ENCODE measurements at regions not wholly inside any gene's neighbourhood (a gene's known extent, or its start where the extent isn't known, plus 50 kb on each side); places are given as distances from the start of the nearest gene placed in this dataset.

DNA sequence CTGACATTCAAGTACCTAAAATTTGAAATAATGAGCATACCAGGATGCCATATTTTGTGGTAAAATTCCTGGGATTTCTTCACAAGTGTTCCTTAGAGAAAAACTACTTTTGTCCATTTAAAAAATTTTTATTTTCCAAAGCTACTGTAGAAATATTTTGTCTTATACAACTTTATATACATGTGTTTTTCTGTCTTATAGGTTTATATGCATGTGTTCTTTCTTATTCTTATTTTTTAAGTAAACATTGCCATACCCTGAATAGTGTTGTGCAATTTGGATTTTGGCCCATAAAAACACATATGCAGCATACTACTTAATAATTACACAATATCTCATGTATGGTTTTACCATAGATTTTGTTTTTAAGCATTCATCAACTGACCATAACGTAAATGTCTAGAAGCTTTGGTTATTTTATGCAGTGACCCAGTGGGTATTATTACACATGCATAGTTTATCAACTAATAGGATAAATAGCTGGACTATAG is 1107.4 kb upstream of the SEL1L start:
- TF ChIP-seq, protein P1, sequence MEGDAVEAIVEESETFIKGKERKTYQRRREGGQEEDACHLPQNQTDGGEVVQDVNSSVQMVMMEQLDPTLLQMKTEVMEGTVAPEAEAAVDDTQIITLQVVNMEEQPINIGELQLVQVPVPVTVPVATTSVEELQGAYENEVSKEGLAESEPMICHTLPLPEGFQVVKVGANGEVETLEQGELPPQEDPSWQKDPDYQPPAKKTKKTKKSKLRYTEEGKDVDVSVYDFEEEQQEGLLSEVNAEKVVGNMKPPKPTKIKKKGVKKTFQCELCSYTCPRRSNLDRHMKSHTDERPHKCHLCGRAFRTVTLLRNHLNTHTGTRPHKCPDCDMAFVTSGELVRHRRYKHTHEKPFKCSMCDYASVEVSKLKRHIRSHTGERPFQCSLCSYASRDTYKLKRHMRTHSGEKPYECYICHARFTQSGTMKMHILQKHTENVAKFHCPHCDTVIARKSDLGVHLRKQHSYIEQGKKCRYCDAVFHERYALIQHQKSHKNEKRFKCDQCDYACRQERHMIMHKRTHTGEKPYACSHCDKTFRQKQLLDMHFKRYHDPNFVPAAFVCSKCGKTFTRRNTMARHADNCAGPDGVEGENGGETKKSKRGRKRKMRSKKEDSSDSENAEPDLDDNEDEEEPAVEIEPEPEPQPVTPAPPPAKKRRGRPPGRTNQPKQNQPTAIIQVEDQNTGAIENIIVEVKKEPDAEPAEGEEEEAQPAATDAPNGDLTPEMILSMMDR (IDR thresholded peaks at IDR 0.05), result no peak
- TF ChIP-seq POLR2A (IDR thresholded peaks at IDR 0.05) (no peak), POLR2AphosphoS5 (IDR thresholded peaks at IDR 0.05) (no peak)

Measured in upper lobe of left lung (tissue), 4 donors.